Activated naive CD8-positive, alpha-beta T cell treated with anti-CD3 and anti-CD28 coated beads, Interleukin-2, amount 50 U/mL, for 24 hours (primary cell): ENCODE measurements at regions not wholly inside any gene's neighbourhood (a gene's known extent, or its start where the extent isn't known, plus 50 kb on each side); places are given as distances from the start of the nearest gene placed in this dataset.

ENCODE experiments used
- ATAC-seq: fragments of 150-1000 bp; cut with Tn5 transposase; one replicate; pipeline ENCODE4 v1.10.0; 2021
- DNase-seq: peaks from one replicate; pipeline ENCODE4 v3.0.0; 2021
- H3K27ac Mint-ChIP-seq: one replicate; pipeline ENCODE4 v1.8.0; 2021; ENCODE audit warnings: mild to moderate bottlenecking, mixed read lengths
- H3K27me3 Mint-ChIP-seq: one replicate; pipeline ENCODE4 v1.8.0; 2021; ENCODE audit warnings: mixed read lengths
- H3K36me3 Mint-ChIP-seq: one replicate; pipeline ENCODE4 v1.8.0; 2021; ENCODE audit warnings: low read depth, mixed read lengths
- H3K4me1 Mint-ChIP-seq: one replicate; pipeline ENCODE4 v1.8.0; 2021; ENCODE audit warnings: mixed read lengths
- H3K4me3 Mint-ChIP-seq: one replicate; pipeline ENCODE4 v1.8.0; 2021; ENCODE audit warnings: mild to moderate bottlenecking, moderate library complexity, mixed read lengths
- H3K9me3 Mint-ChIP-seq: one replicate; pipeline ENCODE4 v1.8.0; 2021; ENCODE audit warnings: mixed read lengths

DNA sequence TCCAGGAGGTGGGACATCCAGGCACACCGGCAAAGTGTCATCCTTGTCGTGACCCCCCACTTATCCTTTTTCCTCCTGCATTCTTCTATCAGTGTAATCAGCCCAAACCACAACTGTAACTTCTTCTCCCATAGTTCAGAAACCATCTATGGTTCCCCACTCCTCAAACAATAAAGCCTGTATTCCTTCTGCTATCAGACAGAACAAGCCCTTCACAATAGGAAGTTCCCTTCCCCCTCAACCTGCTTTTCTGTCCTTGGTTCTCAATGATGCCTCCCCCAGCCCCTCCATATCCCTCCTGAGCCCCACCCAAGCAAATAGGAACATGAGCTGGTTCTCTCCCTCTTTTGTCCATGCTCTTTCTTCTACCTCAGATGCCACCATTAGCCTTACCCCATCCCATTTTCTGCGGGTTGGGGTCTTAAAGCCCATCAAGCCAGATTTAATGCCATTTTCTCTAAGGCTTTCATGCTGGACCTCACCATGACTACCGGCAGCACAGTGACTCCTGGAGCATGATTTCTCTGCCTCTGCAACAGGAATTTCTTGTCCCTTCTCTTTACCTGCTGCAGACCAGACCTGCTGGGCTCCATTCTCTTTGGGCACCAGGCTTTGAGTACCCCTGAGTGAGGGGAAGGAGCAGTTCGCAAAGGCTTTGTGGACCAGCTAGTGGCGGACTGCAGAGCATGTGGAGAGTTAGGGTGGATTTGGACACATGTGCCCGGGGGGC is 92.8 kb upstream of the PAX2 start:
- ATAC-seq (no peak), DNase-seq (no peak)
- H3K9me3 Mint-ChIP-seq: no peaks in the 10 kb centered on the region
- H3K4me3 Mint-ChIP-seq: no peak overlapping the region
- peaks cover 22% of the 10 kb centered on the region for H3K4me1 Mint-ChIP-seq
- no peaks in the 10 kb centered on the region for H3K36me3 Mint-ChIP-seq
- no peak overlapping the region for H3K27ac Mint-ChIP-seq
- peaks cover 62% of the 10 kb centered on the region for H3K27me3 Mint-ChIP-seq

DNA sequence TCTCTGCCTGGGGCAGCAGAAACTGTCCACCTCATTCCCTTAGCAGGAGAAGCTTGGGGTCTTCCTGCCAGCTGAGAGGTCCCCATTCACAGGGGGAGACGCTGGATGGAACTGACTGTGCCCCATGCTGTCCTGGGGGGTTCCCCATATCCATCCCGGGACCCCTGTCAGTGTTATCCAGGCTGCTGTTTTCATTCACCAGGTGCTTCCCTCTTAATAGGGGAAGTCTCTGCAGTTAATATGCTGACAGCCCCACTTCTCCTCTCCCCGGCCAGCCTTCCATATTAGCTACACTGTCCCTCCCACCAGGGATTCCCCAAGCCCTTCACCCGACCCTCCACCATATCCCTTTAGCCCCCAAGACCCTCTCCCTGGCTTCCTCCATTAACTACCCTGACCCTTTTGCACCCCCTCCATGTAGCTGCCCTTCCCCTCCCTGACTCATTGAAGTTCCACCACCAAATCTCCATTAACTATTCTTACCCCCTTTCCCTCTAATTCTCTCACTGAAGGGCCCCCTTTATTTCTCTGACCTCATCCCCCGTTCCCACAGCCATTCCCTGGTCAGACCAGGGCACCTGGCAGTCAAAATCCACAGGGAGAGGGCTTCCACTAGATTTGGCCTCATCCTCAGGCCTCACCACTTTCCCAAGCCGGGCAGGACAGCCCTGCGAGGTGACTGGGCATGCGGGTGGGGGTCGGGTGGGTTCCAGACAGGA is 92.0 kb upstream of the PAX2 start:
- Mint-ChIP-seq H3K4me1 (peaks cover 27% of the 10 kb centered on the region), H3K4me3 (no peak overlapping the region), H3K9me3 (no peaks in the 10 kb centered on the region), H3K36me3 (peaks cover 2% of the 10 kb centered on the region), H3K27ac (no peak overlapping the region), H3K27me3 (peaks cover 65% of the 10 kb centered on the region)
- ATAC-seq (no peak), DNase-seq (no peak)

DNA sequence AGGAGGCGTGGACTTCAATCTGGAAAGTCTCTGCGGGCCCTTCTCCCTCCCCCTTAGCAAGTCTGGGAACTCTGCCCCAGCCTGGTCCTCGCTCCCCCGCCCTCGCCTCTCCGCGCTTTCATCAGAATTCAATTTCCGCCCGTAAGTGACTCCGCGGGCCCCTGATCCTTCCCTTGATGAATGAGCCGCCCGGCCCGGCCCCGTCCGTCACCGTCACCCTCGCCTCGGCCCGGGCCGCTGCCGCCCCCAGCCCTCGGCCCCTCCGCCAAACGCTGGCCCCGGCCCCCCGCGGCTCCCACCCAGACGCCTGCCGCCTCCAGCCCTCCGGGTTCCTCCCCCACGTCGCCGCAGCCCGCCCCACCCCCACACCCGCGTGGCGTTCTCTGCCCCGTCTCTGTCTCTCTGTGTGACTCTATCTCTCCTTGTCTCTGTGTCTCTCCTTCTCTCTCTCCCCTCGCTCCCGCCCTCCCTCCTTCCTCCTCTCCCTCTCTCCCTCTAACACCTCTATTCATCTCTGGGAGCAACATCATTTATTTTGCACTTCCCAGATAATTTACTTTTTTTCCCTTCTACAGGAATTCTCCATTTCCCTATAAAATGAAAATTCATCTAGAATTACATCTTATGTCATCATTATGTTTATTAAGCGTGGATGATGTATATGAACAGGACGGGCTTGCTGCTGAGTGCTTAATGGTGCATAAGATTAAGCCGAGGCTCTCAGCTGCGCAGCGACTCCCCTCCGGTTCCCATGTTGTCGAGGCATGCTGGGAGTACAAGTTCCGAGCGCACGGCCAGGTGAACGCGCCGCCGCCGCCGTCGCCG is 91.2 kb upstream of the PAX2 start:
- ATAC-seq (peak; percentile 30), DNase-seq (peak; percentile 49)
- Mint-ChIP-seq H3K36me3 (peaks cover 2% of the 10 kb centered on the region), H3K27me3 (peaks cover 64% of the 10 kb centered on the region), H3K4me3 (peak overlapping the region; percentile 73), H3K27ac (peak overlapping the region; percentile 54), H3K4me1 (peaks cover 30% of the 10 kb centered on the region), H3K9me3 (no peaks in the 10 kb centered on the region)

DNA sequence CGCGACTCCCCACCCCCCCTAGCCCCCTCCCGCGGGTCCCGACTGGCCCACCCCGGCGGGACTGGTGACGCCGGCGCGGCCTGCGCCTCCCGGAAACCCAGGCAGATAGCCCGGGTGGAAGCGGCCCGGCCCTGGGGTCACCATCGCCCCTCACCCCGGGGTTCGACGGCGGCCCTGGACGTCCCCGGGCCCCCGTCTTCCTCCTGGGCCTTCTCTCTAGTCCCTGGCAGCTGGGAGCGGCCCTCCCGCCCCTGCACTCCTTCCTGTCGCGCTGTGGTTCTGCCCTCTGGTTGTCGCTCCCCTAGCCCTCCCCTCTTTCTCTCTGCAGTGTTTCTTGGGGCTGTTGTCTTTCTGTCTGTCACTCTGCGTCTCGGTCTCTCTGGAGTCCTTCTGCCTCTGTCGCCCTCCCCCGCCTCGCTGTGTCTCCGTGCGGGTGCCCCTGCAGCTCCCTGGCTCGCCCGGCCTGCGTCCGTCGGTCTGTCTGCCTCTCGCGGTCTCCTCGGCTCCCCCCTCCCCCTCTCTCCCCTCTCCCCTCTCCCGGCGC is 90.5 kb upstream of the PAX2 start:
- DNase-seq: peak; percentile 18
- peak overlapping the region; percentile 74 for H3K4me3 Mint-ChIP-seq
- H3K27ac Mint-ChIP-seq: peak overlapping the region; percentile 62
- H3K27me3 Mint-ChIP-seq: peaks cover 68% of the 10 kb centered on the region
- no peaks in the 10 kb centered on the region for H3K9me3 Mint-ChIP-seq
- H3K36me3 Mint-ChIP-seq: peaks cover 2% of the 10 kb centered on the region
- ATAC-seq: no peak
- peaks cover 30% of the 10 kb centered on the region for H3K4me1 Mint-ChIP-seq

DNA sequence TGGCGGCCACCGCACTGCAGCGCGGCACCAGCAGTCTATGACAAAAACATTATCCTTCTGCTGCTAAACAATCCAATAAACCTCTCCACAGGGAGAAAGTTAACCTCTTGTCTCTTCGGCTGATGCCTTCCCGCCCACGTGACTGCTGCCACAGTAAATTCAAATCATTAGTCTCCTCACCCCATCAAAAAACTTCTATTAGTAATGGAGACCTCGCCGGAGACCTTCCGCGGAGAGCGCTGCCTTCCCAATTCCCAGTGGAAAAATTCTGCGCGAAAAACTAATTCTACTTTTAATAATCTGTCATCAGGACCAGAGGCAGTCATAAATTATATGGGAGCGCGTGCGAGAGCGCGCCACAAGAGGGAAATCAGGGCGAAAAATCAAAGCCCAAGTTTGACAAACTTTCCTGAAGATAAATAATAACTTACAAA is 90.0 kb upstream of the PAX2 start:
- ATAC-seq (no peak), DNase-seq (no peak)
- H3K27ac Mint-ChIP-seq: no peak overlapping the region
- H3K9me3 Mint-ChIP-seq: no peaks in the 10 kb centered on the region
- peaks cover 30% of the 10 kb centered on the region for H3K4me1 Mint-ChIP-seq
- H3K36me3 Mint-ChIP-seq: peaks cover 2% of the 10 kb centered on the region
- H3K27me3 Mint-ChIP-seq: peaks cover 70% of the 10 kb centered on the region
- H3K4me3 Mint-ChIP-seq: peak overlapping the region; percentile 74

DNA sequence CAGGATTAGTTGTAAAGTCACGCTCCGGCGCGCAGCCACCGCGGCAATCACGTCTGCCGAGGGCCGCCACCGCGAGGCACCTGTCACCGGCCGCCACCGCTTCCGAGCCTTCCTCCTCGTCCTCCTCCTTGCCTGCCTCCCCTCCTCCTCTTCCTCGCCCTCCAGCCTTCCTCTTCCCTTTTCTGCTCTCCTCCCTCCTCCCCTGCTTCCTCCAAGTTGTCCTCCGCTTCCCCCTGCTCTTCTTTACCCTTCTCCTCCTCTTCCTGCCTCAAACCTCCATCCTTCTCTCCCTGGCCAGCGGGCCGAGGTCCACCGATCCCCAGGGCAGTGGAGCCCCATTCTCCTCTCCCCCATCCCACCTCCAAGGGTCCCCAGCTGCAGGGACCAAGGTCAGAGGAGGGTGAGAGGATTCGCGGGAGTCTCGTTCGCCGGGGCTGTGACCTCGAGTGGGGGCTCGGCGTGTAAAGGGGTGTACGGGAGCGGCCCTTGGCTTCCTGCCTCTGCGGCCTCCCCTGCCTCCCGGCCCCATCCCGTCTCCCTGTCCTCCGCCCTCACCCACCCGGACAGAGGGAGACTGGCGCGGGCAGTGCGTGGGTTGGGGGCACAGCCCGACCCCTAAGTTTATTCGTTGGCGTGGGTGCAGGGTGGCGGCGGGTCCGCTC is 89.5 kb upstream of the PAX2 start:
- Mint-ChIP-seq H3K4me3 (peak overlapping the region; percentile 74), H3K27me3 (peaks cover 75% of the 10 kb centered on the region), H3K36me3 (peaks cover 2% of the 10 kb centered on the region), H3K9me3 (no peaks in the 10 kb centered on the region), H3K4me1 (peaks cover 30% of the 10 kb centered on the region), H3K27ac (no peak overlapping the region)
- DNase-seq: peak; percentile 32
- ATAC-seq: no peak

DNA sequence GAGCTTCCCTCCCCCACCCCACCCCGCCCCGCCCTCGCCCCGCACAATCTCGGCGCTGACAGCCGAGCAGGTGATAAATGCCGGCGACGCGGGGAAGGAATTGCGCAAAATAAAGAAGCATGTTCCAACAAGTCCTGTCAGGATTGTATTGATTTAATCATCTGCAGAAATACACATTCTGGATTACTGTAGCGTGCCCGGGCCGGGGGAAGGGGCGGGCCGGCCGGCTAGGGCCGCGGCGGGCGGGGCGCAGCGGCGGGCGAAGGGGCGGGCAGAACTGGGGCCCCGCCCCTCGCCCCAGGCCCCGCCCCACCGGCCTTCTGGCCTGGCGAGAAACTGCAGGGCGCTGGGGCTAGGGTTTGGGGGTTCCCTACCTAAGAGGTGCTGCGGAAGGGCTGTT is 88.9 kb upstream of the PAX2 start:
- H3K27ac Mint-ChIP-seq: no peak overlapping the region
- DNase-seq (no peak), ATAC-seq (no peak)
- H3K36me3 Mint-ChIP-seq: peaks cover 2% of the 10 kb centered on the region
- peaks cover 30% of the 10 kb centered on the region for H3K4me1 Mint-ChIP-seq
- H3K27me3 Mint-ChIP-seq: peaks cover 79% of the 10 kb centered on the region
- H3K4me3 Mint-ChIP-seq: no peak overlapping the region
- H3K9me3 Mint-ChIP-seq: no peaks in the 10 kb centered on the region

DNA sequence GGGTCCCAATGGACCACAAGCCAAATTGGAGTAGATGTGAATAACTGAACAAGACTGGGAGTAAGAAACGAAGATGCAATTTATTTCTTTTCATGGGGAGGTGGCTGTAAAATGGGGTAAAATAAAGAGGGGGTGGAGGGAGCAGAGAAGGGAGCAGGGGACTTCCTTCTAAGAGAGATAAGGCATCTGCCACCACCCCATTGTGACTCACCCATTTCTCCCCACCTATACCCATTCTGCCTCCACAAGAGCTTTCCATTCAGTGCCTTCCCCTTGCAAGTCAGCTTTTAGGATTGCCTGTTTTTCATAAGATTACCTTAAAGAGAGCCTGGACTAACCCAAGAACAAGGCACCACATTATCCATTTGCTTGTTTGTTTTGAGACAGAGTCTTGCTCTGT is 87.1 kb upstream of the PAX2 start:
- Mint-ChIP-seq H3K4me3 (no peak overlapping the region), H3K9me3 (no peaks in the 10 kb centered on the region), H3K4me1 (peaks cover 30% of the 10 kb centered on the region), H3K27me3 (peaks cover 80% of the 10 kb centered on the region), H3K27ac (no peak overlapping the region), H3K36me3 (peaks cover 2% of the 10 kb centered on the region)
- ATAC-seq (peak; percentile 54), DNase-seq (no peak)

DNA sequence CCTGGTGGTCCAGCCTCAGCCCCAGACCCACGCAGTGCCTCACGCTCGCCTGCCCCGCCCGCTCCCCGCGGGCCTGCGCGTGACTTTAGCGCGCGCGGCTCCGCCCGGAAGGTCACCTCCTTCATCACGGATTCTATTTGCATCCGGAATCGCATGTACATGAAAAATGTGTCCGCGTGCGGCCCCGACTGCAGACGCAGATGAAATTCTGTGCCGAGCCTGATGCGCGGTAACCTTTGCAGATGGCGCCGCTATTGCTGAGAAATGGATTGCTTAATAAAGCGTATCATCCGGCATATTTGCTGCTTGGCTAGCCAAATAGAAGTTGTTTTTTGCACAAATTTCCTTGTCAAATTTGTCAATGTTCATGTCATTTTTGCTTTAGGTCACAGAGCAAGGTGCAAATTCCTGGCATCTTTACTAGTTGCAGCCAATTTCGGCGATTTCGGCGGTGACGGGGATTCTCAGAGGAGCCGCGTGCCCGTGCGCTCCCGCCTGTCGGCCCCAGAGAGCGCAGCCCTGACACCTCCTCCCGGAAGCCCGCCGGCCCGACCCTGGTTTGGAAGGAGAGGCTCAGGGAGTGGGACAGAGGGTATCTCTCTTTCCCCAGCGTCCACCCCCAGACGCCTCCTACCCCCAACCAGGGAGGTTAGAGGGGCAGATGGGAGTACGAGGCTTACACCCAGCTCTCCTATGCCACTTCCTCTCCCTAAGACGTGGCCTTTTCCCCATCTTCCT is 85.9 kb upstream of the PAX2 start:
- Mint-ChIP-seq H3K27ac (no peak overlapping the region), H3K4me1 (peaks cover 23% of the 10 kb centered on the region), H3K4me3 (no peak overlapping the region), H3K9me3 (no peaks in the 10 kb centered on the region), H3K27me3 (peaks cover 81% of the 10 kb centered on the region), H3K36me3 (peaks cover 2% of the 10 kb centered on the region)
- ATAC-seq (no peak), DNase-seq (no peak)

DNA sequence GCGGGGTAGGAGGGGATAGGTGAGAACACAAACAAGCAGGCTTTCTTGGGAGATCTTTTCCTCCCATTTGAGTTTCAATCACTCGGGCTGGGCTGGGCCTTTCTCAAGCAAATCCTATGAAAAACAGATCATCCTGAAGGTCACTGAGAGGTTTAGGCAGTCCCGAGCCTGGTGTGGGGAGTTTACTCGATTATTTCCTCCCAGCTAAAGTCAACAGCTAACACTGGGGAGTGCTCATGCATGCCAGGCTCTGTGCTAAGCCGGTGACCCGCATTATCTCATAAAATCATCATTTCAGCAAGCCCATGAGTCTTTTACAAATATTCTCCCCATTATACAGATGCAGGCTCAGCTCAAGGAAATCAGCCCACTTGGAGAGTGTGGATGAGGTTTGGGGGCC is 85.0 kb upstream of the PAX2 start:
- H3K36me3 Mint-ChIP-seq: peaks cover 2% of the 10 kb centered on the region
- peaks cover 17% of the 10 kb centered on the region for H3K4me1 Mint-ChIP-seq
- H3K9me3 Mint-ChIP-seq: no peaks in the 10 kb centered on the region
- H3K27me3 Mint-ChIP-seq: peaks cover 80% of the 10 kb centered on the region
- H3K4me3 Mint-ChIP-seq: no peak overlapping the region
- no peak overlapping the region for H3K27ac Mint-ChIP-seq
- ATAC-seq: no peak
- no peak for DNase-seq

DNA sequence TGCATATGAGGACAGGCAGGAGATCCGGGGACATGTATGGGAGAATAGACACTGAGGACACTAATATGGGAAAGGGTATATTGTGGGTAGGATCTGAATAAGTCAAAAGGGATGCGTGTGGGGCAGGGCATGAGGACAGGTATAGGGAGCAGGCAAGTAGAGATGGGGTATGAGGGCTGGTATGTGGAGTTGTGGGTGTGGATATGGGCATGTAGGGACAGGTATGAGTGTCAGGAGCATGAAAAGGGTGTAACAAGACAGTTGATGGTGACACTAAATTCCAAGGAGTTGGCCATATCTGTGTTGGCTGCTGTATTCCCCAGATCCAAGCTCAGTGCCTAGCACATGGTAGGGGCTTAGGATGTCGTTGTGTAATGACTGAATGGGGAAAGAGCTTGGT is 84.4 kb upstream of the PAX2 start:
- Mint-ChIP-seq H3K27ac (no peak overlapping the region), H3K4me1 (peaks cover 12% of the 10 kb centered on the region), H3K27me3 (peaks cover 74% of the 10 kb centered on the region), H3K36me3 (peaks cover 2% of the 10 kb centered on the region), H3K4me3 (no peak overlapping the region), H3K9me3 (no peaks in the 10 kb centered on the region)
- DNase-seq (no peak), ATAC-seq (no peak)

DNA sequence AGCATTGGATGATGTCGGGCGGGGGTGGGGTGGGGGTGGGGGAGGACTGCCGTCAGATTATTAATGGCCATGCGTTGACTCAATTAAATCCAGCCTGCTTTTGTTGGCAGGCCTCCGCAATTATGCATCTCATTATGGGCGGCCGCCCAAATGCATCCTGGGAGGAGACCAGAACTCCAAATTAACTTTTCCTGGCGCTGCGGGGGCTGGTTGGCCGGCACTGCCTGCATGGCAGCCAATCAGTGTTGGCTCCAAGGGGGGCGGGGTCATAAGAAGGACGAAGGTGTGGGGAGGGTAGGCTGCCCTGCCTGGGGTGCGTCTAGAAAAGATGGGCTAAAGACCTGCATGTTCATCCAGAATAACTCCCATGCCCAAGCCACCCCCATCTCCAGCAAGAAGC is 83.9 kb upstream of the PAX2 start:
- peaks cover 11% of the 10 kb centered on the region for H3K4me1 Mint-ChIP-seq
- ATAC-seq (no peak), DNase-seq (no peak)
- peaks cover 2% of the 10 kb centered on the region for H3K36me3 Mint-ChIP-seq
- no peaks in the 10 kb centered on the region for H3K9me3 Mint-ChIP-seq
- H3K27ac Mint-ChIP-seq: no peak overlapping the region
- H3K27me3 Mint-ChIP-seq: peaks cover 72% of the 10 kb centered on the region
- H3K4me3 Mint-ChIP-seq: no peak overlapping the region

DNA sequence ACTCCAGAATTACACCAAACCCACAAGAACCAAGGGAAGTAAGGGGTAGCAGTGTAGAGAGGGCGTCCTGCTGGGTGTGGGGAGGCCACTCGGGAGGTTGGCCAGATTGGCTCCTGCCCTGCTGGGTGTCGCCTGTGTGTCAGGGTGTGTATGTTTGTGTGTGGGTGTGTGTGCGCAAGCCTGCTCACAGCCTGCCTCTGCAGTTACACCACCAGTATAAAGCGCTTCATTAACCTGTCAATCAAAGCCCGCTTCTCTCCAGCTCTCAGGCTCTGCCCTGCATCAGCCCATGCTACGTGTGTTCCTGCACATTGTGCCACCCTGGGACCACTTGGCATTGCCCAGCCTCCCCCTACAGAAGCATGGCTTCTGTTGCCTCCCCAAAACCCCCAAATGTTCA is 83.3 kb upstream of the PAX2 start:
- no peak for ATAC-seq
- peaks cover 9% of the 10 kb centered on the region for H3K4me1 Mint-ChIP-seq
- DNase-seq: no peak
- H3K27ac Mint-ChIP-seq: no peak overlapping the region
- H3K9me3 Mint-ChIP-seq: no peaks in the 10 kb centered on the region
- H3K27me3 Mint-ChIP-seq: peaks cover 70% of the 10 kb centered on the region
- H3K4me3 Mint-ChIP-seq: no peak overlapping the region
- peaks cover 2% of the 10 kb centered on the region for H3K36me3 Mint-ChIP-seq
